SJCRH30 (cell line): ENCODE measurements at regions not wholly inside any gene's neighbourhood (a gene's known extent, or its start where the extent isn't known, plus 50 kb on each side); places are given as distances from the start of the nearest gene placed in this dataset.

ENCODE experiments used
- DNase-seq, 2 experiments: peaks; one replicate each; pipeline ENCODE4 v3.0.0-alpha.2; 2015 to 2020
- H3K27ac ChIP-seq: fragments of 250-450 bp; sonication (Bioruptor Pico); 2 replicates; pipeline ENCODE4 v1.5.1; 2020; ENCODE audit warnings: mild to moderate bottlenecking, moderate library complexity
- H3K27me3 ChIP-seq: fragments of 250-450 bp; sonication (Bioruptor Pico); 2 replicates; pipeline ENCODE4 v1.5.1; 2020; ENCODE audit warnings: mild to moderate bottlenecking, moderate library complexity
- H3K36me3 ChIP-seq: fragments of 250-450 bp; sonication (Bioruptor Pico); 2 replicates; pipeline ENCODE4 v1.5.1; 2020; ENCODE audit warnings: mild to moderate bottlenecking, moderate library complexity
- H3K4me1 ChIP-seq: fragments of 250-450 bp; sonication (Bioruptor Pico); 2 replicates; pipeline ENCODE4 v1.5.1; 2020; ENCODE audit warnings: mild to moderate bottlenecking, moderate library complexity
- H3K4me3 ChIP-seq: fragments of 250-450 bp; sonication (Bioruptor Pico); 2 replicates; pipeline ENCODE4 v1.5.1; 2020; ENCODE audit warnings: mild to moderate bottlenecking, moderate library complexity
- H3K9me3 ChIP-seq: fragments of 250-450 bp; sonication (Bioruptor Pico); replicated peaks from 2 replicates; pipeline ENCODE4 v1.5.1; 2020; ENCODE audit warnings: mild to moderate bottlenecking, moderate library complexity

- no peaks in the 10 kb centered on the region for H3K36me3 ChIP-seq
- no peak for DNase-seq
- no peak overlapping the region for H3K27ac ChIP-seq
- H3K9me3 ChIP-seq = 0 out of 2 replicates have a peak, but pooled peaks cover 6% of the 10 kb centered on the region
- no peaks in the 10 kb centered on the region for H3K27me3 ChIP-seq
- H3K4me3 ChIP-seq = no peak overlapping the region
- H3K4me1 ChIP-seq = no peaks in the 10 kb centered on the region
Measured at GRCh38 chr6:147715035-147715434, 206.5 kb downstream of the SAMD5 start.

- H3K27ac ChIP-seq = no peak overlapping the region
- H3K4me1 ChIP-seq = peaks cover 2% of the 10 kb centered on the region
- 0 out of 2 replicates have a peak, but pooled peaks cover 5% of the 10 kb centered on the region for H3K9me3 ChIP-seq
- no peak overlapping the region for H3K4me3 ChIP-seq
- H3K27me3 ChIP-seq = no peaks in the 10 kb centered on the region
- DNase-seq = peak; percentile 29 to 36
- no peaks in the 10 kb centered on the region for H3K36me3 ChIP-seq
Measured at GRCh38 chr6:147716434-147716833, 207.9 kb downstream of the SAMD5 start.

- 0 out of 2 replicates have a peak, but pooled peaks cover 2% of the 10 kb centered on the region for H3K36me3 ChIP-seq
Measured at GRCh38 chr6:147717991-147718390, 209.5 kb downstream of the SAMD5 start.

GRCh38 chr6:147722158-147722557 is 213.7 kb downstream of the SAMD5 start:
- Histone ChIP-seq H3K36me3 (0 out of 2 replicates have a peak, but pooled peaks cover 2% of the 10 kb centered on the region), H3K4me3 (no peak overlapping the region), H3K4me1 (peaks cover 3% of the 10 kb centered on the region), H3K9me3 (0 out of 2 replicates have a peak, but pooled peaks cover 6% of the 10 kb centered on the region), H3K27me3 (no peaks in the 10 kb centered on the region), H3K27ac (no peak overlapping the region)
- DNase-seq = no peak

More at GRCh38 chr6:147717991-147718390, 209.5 kb downstream of the SAMD5 start:
- Histone ChIP-seq H3K27ac (no peak overlapping the region), H3K4me1 (peaks cover 3% of the 10 kb centered on the region), H3K27me3 (no peaks in the 10 kb centered on the region), H3K9me3 (0 out of 2 replicates have a peak, but pooled peaks cover 6% of the 10 kb centered on the region), H3K4me3 (no peak overlapping the region)
- DNase-seq = no peak

DNA sequence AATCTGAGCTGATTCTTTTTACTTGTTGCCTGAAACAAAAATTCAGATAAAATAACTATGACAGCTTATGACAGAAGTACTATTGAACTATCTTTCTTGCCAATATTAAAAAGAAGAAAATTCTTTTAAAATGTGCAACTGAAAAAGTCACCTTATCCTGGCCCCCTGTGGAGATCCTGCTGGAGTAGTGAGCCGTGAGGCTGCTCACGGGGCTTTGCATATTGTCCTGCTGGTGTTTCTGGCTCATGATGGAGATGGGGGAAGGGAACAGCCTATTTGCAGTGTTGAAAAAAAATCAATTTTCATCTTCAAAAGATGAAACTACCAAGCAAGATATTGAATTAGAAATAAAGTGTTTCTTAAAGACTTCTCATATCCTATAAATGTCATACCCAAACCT is 216.0 kb downstream of the SAMD5 start:
- Histone ChIP-seq H3K27me3 (no peaks in the 10 kb centered on the region), H3K36me3 (0 out of 2 replicates have a peak, but pooled peaks cover 2% of the 10 kb centered on the region), H3K27ac (no peak overlapping the region), H3K4me1 (peaks cover 3% of the 10 kb centered on the region), H3K4me3 (no peak overlapping the region), H3K9me3 (peaks cover 5% of the 10 kb centered on the region; the same call in 1 of the 2 replicates)
- no peak for DNase-seq

GRCh38 chr6:147726342-147726741 is 217.9 kb downstream of the SAMD5 start:
- H3K4me3 ChIP-seq = no peak overlapping the region
- H3K9me3 ChIP-seq = peaks cover 4% of the 10 kb centered on the region; the same call in 1 of the 2 replicates

GRCh38 chr6:147728903-147729302 is 220.4 kb downstream of the SAMD5 start:
- Histone ChIP-seq H3K4me1 (no peaks in the 10 kb centered on the region), H3K9me3 (no peaks in the 10 kb centered on the region; the same call in 1 of the 2 replicates)

More at GRCh38 chr6:147726342-147726741, 217.9 kb downstream of the SAMD5 start:
- no peaks in the 10 kb centered on the region for H3K27me3 ChIP-seq
- no peak overlapping the region for H3K27ac ChIP-seq
- H3K36me3 ChIP-seq = 0 out of 2 replicates have a peak, but pooled peaks cover 2% of the 10 kb centered on the region
- no peak for DNase-seq
- peaks cover 3% of the 10 kb centered on the region for H3K4me1 ChIP-seq

DNA sequence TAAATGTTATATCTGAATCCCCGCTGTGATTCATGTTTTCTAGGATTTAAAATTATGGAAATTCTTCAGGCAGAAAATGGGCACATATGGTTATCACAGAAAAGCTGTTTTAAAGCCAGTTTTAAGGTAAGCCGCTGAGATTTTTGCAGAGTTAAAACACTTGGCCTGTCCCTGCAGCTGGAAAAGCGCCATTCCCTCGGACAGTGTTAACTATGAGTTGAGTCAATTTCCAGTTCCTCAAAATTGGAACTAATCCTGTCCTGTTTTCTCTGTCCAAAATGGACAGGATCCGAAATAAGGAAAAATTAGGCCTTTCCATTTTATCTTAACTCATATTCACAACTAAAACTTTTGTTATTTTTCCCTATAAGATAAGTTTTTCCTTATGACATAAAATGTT is 225.2 kb downstream of the SAMD5 start:
- H3K27me3 ChIP-seq = no peaks in the 10 kb centered on the region
- H3K4me1 ChIP-seq = peaks cover 3% of the 10 kb centered on the region
- no peaks in the 10 kb centered on the region; the same call in 1 of the 2 replicates for H3K9me3 ChIP-seq
- no peak overlapping the region for H3K27ac ChIP-seq
- no peak for DNase-seq
- H3K36me3 ChIP-seq = no peaks in the 10 kb centered on the region
- no peak overlapping the region for H3K4me3 ChIP-seq

More at GRCh38 chr6:147728903-147729302, 220.4 kb downstream of the SAMD5 start:
- H3K27ac ChIP-seq = no peak overlapping the region
- no peaks in the 10 kb centered on the region for H3K36me3 ChIP-seq
- no peaks in the 10 kb centered on the region for H3K27me3 ChIP-seq
- no peak for DNase-seq
- H3K4me3 ChIP-seq = no peak overlapping the region

GRCh38 chr6:147734151-147734550 is 225.7 kb downstream of the SAMD5 start:
- Histone ChIP-seq H3K4me3 (no peak overlapping the region), H3K36me3 (no peaks in the 10 kb centered on the region), H3K27me3 (no peaks in the 10 kb centered on the region), H3K27ac (no peak overlapping the region), H3K4me1 (peaks cover 8% of the 10 kb centered on the region), H3K9me3 (no peaks in the 10 kb centered on the region; the same call in 1 of the 2 replicates)
- no peak for DNase-seq

GRCh38 chr6:147735924-147736323 is 227.4 kb downstream of the SAMD5 start:
- DNase-seq = no peak
- Histone ChIP-seq H3K36me3 (no peaks in the 10 kb centered on the region), H3K27me3 (no peaks in the 10 kb centered on the region), H3K4me1 (peaks cover 24% of the 10 kb centered on the region), H3K9me3 (no peaks in the 10 kb centered on the region), H3K4me3 (no peak overlapping the region), H3K27ac (no peak overlapping the region)

GRCh38 chr6:147737115-147737514 is 228.6 kb downstream of the SAMD5 start:
- no peak overlapping the region for H3K27ac ChIP-seq
- peaks cover 24% of the 10 kb centered on the region for H3K4me1 ChIP-seq
- H3K27me3 ChIP-seq = no peaks in the 10 kb centered on the region
- no peaks in the 10 kb centered on the region for H3K9me3 ChIP-seq
- H3K4me3 ChIP-seq = no peak overlapping the region
- H3K36me3 ChIP-seq = no peaks in the 10 kb centered on the region
- DNase-seq = no peak

DNA sequence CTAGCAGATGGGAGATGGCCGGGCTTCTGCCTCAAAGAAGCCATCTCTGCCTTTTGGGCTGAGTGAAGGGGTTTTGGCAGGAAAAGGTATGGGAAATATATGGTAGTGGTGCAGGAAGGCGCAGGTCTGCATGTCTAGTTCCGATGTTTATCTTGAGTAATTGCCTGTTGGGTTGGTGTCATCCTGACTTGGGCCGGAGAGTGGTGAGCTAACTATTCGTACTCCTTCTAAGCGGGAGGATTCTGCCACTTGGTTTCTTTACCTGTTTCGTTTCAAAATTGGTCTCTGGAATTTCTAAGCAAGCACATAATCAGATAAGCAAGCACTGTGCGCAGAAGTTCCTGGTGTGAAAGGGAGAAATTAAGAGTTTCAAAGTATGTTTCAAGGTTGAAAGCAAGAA is 229.6 kb downstream of the SAMD5 start:
- no peak overlapping the region for H3K4me3 ChIP-seq
- no peaks in the 10 kb centered on the region for H3K36me3 ChIP-seq
- no peaks in the 10 kb centered on the region for H3K9me3 ChIP-seq
- peaks cover 24% of the 10 kb centered on the region for H3K4me1 ChIP-seq
- H3K27ac ChIP-seq = no peak overlapping the region
- H3K27me3 ChIP-seq = no peaks in the 10 kb centered on the region
- DNase-seq = no peak

GRCh38 chr6:147738516-147739162 is 230.1 kb downstream of the SAMD5 start:
- no peaks in the 10 kb centered on the region for H3K9me3 ChIP-seq
- DNase-seq = peak; percentile 27 to 66
- H3K36me3 ChIP-seq = no peaks in the 10 kb centered on the region
- peaks cover 24% of the 10 kb centered on the region for H3K4me1 ChIP-seq
- no peaks in the 10 kb centered on the region for H3K27me3 ChIP-seq
- H3K27ac ChIP-seq = no peak overlapping the region
- H3K4me3 ChIP-seq = no peak overlapping the region

DNA sequence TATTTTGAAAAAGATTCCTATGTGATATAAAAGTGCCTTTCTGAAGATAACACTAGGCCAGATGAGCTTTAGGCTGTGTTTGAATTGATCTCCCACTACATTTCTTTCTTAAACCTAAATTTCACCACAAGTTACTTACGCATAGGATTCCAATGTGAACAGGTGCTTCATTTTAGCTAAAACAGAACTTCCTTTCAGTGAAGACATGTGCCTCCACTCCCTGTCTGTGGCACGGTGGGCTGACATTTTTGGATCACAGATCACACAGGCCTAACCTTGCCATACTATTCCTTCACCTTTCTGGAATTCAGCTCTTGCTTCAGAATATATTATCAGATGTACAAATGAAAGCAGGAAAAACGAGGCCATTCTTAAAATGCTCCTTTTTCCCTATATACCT is 231.8 kb downstream of the SAMD5 start:
- Histone ChIP-seq H3K27me3 (no peaks in the 10 kb centered on the region), H3K27ac (peak overlapping the region; percentile 14; the same call in 1 of the 2 replicates), H3K4me3 (no peak overlapping the region), H3K9me3 (no peaks in the 10 kb centered on the region), H3K4me1 (peaks cover 24% of the 10 kb centered on the region), H3K36me3 (no peaks in the 10 kb centered on the region)
- peak; percentile 16 to 29 for DNase-seq

GRCh38 chr6:147740916-147741315 is 232.4 kb downstream of the SAMD5 start:
- Histone ChIP-seq H3K9me3 (no peaks in the 10 kb centered on the region), H3K27me3 (no peaks in the 10 kb centered on the region)

More at GRCh38 chr6:147740916-147741315, 232.4 kb downstream of the SAMD5 start:
- Histone ChIP-seq H3K4me3 (no peak overlapping the region), H3K4me1 (peaks cover 24% of the 10 kb centered on the region), H3K36me3 (no peaks in the 10 kb centered on the region), H3K27ac (peak overlapping the region; percentile 14; the same call in 1 of the 2 replicates)
- no peak for DNase-seq
